ENCODE measurements at regions not wholly inside any gene's neighbourhood (a gene's known extent, or its start where the extent isn't known, plus 50 kb on each side); places are given as distances from the start of the nearest gene placed in this dataset.

GRCh38 chr1:230516889-230517288 lies 90.8 kb upstream of the PGBD5 start:
- no peak for TF ChIP-seq CTCF (IDR thresholded peaks at IDR 0.05; ENCODE audit: insufficient read depth, low read length, poor library complexity, severe bottlenecking)
- no peak overlapping the region for H3K4me3 ChIP-seq (replicated peaks; ENCODE audit: low read depth, low read length)

GRCh38 chr1:230515451-230516145 lies 89.5 kb upstream of the PGBD5 start:
- TF ChIP-seq CTCF (IDR thresholded peaks at IDR 0.05; ENCODE audit: insufficient read depth, low read length, poor library complexity, severe bottlenecking): no peak
- H3K4me3 ChIP-seq (replicated peaks; ENCODE audit: low read depth, low read length): no peak overlapping the region
- no peaks in the 10 kb centered on the region for H3K36me3 ChIP-seq (ENCODE audit: control insufficient read depth, insufficient read depth, low read length)
- DNase-seq (ENCODE audit: extremely low read depth, insufficient read length): no peak
- no peaks in the 10 kb centered on the region for H3K27me3 ChIP-seq (replicated peaks; ENCODE audit: control insufficient read depth, insufficient read depth, low read length)

More at GRCh38 chr1:230516889-230517288, 90.8 kb upstream of the PGBD5 start:
- no peak for DNase-seq (ENCODE audit: extremely low read depth, insufficient read length)
- Histone ChIP-seq H3K36me3 (ENCODE audit: control insufficient read depth, insufficient read depth, low read length) (no peaks in the 10 kb centered on the region), H3K27me3 (replicated peaks; ENCODE audit: control insufficient read depth, insufficient read depth, low read length) (no peaks in the 10 kb centered on the region)

- TF ChIP-seq CTCF (IDR thresholded peaks at IDR 0.05; ENCODE audit: insufficient read depth, low read length, poor library complexity, severe bottlenecking): no peak
- DNase-seq (ENCODE audit: extremely low read depth, insufficient read length): no peak
- Histone ChIP-seq H3K36me3 (ENCODE audit: control insufficient read depth, insufficient read depth, low read length) (no peaks in the 10 kb centered on the region), H3K27me3 (replicated peaks; ENCODE audit: control insufficient read depth, insufficient read depth, low read length) (no peaks in the 10 kb centered on the region), H3K4me3 (replicated peaks; ENCODE audit: low read depth, low read length) (no peak overlapping the region)
These were observed 84.4 kb upstream of the PGBD5 start for GRCh38 chr1:230510496-230510895.

GRCh38 chr1:230509281-230509977 lies 83.3 kb upstream of the PGBD5 start:
- TF ChIP-seq CTCF (IDR thresholded peaks at IDR 0.05; ENCODE audit: insufficient read depth, low read length, poor library complexity, severe bottlenecking): no peak
- DNase-seq (ENCODE audit: extremely low read depth, insufficient read length): no peak
- Histone ChIP-seq H3K36me3 (ENCODE audit: control insufficient read depth, insufficient read depth, low read length) (no peaks in the 10 kb centered on the region), H3K4me3 (replicated peaks; ENCODE audit: low read depth, low read length) (no peak overlapping the region), H3K27me3 (replicated peaks; ENCODE audit: control insufficient read depth, insufficient read depth, low read length) (no peaks in the 10 kb centered on the region)

GRCh38 chr1:230507666-230508402 lies 81.7 kb upstream of the PGBD5 start:
- Histone ChIP-seq H3K4me3 (replicated peaks; ENCODE audit: low read depth, low read length) (no peak overlapping the region), H3K27me3 (replicated peaks; ENCODE audit: control insufficient read depth, insufficient read depth, low read length) (no peaks in the 10 kb centered on the region), H3K36me3 (ENCODE audit: control insufficient read depth, insufficient read depth, low read length) (no peaks in the 10 kb centered on the region)
- DNase-seq (ENCODE audit: extremely low read depth, insufficient read length): no peak
- no peak for TF ChIP-seq CTCF (IDR thresholded peaks at IDR 0.05; ENCODE audit: insufficient read depth, low read length, poor library complexity, severe bottlenecking)
